ENCODE measurements at regions not wholly inside any gene's neighbourhood (a gene's known extent, or its start where the extent isn't known, plus 50 kb on each side); places are given as distances from the start of the nearest gene placed in this dataset.

DNA sequence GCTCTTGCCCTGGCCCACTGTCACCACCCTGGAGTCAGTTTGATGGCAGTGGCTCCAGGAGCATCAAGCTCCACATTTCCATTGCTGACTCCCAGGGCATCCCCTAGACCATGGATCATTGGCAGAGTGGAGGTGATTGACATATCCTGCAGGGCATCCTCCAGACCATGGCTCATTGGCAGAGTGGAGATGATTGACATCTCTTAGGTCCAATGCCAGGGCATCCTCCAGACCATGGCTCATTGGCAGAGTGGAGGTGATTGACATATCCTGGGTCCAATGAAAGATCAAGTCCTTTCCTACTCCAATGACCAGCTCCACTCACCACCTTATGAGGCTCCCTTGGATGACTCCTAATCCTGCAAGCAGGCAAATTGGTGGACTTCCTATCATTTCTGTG lies 174.3 kb upstream of the NLRP1 start:
- TF ChIP-seq, protein P1, sequence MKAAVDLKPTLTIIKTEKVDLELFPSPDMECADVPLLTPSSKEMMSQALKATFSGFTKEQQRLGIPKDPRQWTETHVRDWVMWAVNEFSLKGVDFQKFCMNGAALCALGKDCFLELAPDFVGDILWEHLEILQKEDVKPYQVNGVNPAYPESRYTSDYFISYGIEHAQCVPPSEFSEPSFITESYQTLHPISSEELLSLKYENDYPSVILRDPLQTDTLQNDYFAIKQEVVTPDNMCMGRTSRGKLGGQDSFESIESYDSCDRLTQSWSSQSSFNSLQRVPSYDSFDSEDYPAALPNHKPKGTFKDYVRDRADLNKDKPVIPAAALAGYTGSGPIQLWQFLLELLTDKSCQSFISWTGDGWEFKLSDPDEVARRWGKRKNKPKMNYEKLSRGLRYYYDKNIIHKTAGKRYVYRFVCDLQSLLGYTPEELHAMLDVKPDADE (IDR thresholded peaks at IDR 0.05): no peak
- TF ChIP-seq, protein P2, sequence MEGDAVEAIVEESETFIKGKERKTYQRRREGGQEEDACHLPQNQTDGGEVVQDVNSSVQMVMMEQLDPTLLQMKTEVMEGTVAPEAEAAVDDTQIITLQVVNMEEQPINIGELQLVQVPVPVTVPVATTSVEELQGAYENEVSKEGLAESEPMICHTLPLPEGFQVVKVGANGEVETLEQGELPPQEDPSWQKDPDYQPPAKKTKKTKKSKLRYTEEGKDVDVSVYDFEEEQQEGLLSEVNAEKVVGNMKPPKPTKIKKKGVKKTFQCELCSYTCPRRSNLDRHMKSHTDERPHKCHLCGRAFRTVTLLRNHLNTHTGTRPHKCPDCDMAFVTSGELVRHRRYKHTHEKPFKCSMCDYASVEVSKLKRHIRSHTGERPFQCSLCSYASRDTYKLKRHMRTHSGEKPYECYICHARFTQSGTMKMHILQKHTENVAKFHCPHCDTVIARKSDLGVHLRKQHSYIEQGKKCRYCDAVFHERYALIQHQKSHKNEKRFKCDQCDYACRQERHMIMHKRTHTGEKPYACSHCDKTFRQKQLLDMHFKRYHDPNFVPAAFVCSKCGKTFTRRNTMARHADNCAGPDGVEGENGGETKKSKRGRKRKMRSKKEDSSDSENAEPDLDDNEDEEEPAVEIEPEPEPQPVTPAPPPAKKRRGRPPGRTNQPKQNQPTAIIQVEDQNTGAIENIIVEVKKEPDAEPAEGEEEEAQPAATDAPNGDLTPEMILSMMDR (conservative IDR thresholded peaks at IDR 0.05; ENCODE audit: low read depth in 2 of 2): no peak
- TF ChIP-seq CREB1 (CRISPR knock-in tag; IDR thresholded peaks at IDR 0.05; ENCODE audit: low read depth) (no peak), EZH2phosphoT487 (IDR thresholded peaks at IDR 0.05; ENCODE audit: unreplicated experiment) (no peak), POLR2AphosphoS5 (IDR thresholded peaks at IDR 0.05; ENCODE audit: low read depth) (no peak), EZH2 (IDR thresholded peaks at IDR 0.05; ENCODE audit: low read depth, unreplicated experiment) (no peak), ZNF331 (CRISPR knock-in tag; IDR thresholded peaks at IDR 0.05; ENCODE audit: low read depth) (no peak), ZNF114 (CRISPR knock-in tag; IDR thresholded peaks at IDR 0.05) (no peak), JUNB (IDR thresholded peaks at IDR 0.05; ENCODE audit: unreplicated experiment) (no peak), STAT1 (IDR thresholded peaks at IDR 0.05; ENCODE audit: unreplicated experiment) (no peak)
- TF ChIP-seq, protein P3, sequence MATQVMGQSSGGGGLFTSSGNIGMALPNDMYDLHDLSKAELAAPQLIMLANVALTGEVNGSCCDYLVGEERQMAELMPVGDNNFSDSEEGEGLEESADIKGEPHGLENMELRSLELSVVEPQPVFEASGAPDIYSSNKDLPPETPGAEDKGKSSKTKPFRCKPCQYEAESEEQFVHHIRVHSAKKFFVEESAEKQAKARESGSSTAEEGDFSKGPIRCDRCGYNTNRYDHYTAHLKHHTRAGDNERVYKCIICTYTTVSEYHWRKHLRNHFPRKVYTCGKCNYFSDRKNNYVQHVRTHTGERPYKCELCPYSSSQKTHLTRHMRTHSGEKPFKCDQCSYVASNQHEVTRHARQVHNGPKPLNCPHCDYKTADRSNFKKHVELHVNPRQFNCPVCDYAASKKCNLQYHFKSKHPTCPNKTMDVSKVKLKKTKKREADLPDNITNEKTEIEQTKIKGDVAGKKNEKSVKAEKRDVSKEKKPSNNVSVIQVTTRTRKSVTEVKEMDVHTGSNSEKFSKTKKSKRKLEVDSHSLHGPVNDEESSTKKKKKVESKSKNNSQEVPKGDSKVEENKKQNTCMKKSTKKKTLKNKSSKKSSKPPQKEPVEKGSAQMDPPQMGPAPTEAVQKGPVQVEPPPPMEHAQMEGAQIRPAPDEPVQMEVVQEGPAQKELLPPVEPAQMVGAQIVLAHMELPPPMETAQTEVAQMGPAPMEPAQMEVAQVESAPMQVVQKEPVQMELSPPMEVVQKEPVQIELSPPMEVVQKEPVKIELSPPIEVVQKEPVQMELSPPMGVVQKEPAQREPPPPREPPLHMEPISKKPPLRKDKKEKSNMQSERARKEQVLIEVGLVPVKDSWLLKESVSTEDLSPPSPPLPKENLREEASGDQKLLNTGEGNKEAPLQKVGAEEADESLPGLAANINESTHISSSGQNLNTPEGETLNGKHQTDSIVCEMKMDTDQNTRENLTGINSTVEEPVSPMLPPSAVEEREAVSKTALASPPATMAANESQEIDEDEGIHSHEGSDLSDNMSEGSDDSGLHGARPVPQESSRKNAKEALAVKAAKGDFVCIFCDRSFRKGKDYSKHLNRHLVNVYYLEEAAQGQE (IDR thresholded peaks at IDR 0.05; ENCODE audit: unreplicated experiment): no peak
- TF ChIP-seq, protein P4, sequence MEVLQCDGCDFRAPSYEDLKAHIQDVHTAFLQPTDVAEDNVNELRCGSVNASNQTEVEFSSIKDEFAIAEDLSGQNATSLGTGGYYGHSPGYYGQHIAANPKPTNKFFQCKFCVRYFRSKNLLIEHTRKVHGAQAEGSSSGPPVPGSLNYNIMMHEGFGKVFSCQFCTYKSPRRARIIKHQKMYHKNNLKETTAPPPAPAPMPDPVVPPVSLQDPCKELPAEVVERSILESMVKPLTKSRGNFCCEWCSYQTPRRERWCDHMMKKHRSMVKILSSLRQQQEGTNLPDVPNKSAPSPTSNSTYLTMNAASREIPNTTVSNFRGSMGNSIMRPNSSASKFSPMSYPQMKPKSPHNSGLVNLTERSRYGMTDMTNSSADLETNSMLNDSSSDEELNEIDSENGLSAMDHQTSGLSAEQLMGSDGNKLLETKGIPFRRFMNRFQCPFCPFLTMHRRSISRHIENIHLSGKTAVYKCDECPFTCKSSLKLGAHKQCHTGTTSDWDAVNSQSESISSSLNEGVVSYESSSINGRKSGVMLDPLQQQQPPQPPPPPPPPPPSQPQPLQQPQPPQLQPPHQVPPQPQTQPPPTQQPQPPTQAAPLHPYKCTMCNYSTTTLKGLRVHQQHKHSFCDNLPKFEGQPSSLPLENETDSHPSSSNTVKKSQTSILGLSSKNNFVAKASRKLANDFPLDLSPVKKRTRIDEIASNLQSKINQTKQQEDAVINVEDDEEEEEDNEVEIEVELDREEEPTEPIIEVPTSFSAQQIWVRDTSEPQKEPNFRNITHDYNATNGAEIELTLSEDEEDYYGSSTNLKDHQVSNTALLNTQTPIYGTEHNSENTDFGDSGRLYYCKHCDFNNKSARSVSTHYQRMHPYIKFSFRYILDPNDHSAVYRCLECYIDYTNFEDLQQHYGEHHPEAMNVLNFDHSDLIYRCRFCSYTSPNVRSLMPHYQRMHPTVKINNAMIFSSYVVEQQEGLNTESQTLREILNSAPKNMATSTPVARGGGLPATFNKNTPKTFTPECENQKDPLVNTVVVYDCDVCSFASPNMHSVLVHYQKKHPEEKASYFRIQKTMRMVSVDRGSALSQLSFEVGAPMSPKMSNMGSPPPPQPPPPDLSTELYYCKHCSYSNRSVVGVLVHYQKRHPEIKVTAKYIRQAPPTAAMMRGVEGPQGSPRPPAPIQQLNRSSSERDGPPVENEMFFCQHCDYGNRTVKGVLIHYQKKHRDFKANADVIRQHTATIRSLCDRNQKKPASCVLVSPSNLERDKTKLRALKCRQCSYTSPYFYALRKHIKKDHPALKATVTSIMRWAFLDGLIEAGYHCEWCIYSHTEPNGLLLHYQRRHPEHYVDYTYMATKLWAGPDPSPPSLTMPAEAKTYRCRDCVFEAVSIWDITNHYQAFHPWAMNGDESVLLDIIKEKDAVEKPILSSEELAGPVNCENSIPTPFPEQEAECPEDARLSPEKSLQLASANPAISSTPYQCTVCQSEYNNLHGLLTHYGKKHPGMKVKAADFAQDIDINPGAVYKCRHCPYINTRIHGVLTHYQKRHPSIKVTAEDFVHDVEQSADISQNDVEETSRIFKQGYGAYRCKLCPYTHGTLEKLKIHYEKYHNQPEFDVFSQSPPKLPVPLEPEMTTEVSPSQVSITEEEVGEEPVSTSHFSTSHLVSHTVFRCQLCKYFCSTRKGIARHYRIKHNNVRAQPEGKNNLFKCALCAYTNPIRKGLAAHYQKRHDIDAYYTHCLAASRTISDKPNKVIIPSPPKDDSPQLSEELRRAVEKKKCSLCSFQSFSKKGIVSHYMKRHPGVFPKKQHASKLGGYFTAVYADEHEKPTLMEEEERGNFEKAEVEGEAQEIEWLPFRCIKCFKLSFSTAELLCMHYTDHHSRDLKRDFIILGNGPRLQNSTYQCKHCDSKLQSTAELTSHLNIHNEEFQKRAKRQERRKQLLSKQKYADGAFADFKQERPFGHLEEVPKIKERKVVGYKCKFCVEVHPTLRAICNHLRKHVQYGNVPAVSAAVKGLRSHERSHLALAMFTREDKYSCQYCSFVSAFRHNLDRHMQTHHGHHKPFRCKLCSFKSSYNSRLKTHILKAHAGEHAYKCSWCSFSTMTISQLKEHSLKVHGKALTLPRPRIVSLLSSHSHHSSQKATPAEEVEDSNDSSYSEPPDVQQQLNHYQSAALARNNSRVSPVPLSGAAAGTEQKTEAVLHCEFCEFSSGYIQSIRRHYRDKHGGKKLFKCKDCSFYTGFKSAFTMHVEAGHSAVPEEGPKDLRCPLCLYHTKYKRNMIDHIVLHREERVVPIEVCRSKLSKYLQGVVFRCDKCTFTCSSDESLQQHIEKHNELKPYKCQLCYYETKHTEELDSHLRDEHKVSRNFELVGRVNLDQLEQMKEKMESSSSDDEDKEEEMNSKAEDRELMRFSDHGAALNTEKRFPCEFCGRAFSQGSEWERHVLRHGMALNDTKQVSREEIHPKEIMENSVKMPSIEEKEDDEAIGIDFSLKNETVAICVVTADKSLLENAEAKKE (CRISPR knock-in tag; IDR thresholded peaks at IDR 0.05): no peak
